ENCODE measurements at regions not wholly inside any gene's neighbourhood (a gene's known extent, or its start where the extent isn't known, plus 50 kb on each side); places are given as distances from the start of the nearest gene placed in this dataset.

DNA sequence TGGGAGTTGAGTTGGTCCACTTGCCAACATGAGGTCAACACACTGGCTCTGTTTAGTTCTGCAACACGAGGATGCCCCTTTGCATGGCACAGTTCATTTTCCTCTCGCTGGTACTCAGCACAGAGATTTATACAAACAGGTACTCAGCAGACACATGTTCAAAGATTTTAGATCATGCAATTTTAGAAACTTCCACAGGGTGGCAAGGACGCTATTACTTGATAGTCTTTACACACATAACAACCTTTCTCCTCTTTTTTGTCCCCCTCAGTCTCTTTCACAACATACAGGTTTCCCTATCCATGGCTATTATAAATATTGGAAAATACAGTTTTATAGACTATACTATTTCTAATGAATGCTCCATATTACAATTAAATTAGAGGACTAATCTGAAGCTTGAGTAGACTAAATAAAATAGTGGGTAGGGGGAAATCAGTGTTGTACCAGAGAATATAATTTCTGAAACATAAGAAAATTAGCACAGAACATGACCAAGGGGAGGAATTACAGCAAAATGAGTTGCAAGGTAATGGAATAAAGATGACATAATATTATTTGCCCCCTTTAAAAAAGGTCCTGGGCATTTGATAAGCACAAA lies 331.8 kb upstream of the BTBD3 start:
- no peaks in the 10 kb centered on the region for H3K79me2 ChIP-seq (ENCODE audit: low read length)
- H3K9ac ChIP-seq (ENCODE audit: low read length), result no peak overlapping the region
- no peaks in the 10 kb centered on the region for H3K9me3 ChIP-seq (replicated peaks; ENCODE audit: insufficient read depth, low read length)
- H3F3A ChIP-seq (ENCODE audit: insufficient read depth, low read length), result no peaks in the 10 kb centered on the region
- no peaks in the 10 kb centered on the region for H3K4me1 ChIP-seq (ENCODE audit: low read length)
- no peaks in the 10 kb centered on the region for H3K27me3 ChIP-seq (replicated peaks; ENCODE audit: insufficient read depth, low read length)
- H4K20me1 ChIP-seq (ENCODE audit: insufficient read depth, low read length), result no peaks in the 10 kb centered on the region
- H3K36me3 ChIP-seq (replicated peaks; ENCODE audit: insufficient read depth, low read length), result no peaks in the 10 kb centered on the region
- no peak overlapping the region for H3K4me2 ChIP-seq (ENCODE audit: low read depth, low read length)
- H3K9me2 ChIP-seq (replicated peaks; ENCODE audit: insufficient read depth, low read length), result no peaks in the 10 kb centered on the region
- H2AFZ ChIP-seq (ENCODE audit: low read length), result no peak overlapping the region
- H3K4me3 ChIP-seq (ENCODE audit: low read length), result no peak overlapping the region
- DNase-seq, result no peak
- TF ChIP-seq, protein P1, sequence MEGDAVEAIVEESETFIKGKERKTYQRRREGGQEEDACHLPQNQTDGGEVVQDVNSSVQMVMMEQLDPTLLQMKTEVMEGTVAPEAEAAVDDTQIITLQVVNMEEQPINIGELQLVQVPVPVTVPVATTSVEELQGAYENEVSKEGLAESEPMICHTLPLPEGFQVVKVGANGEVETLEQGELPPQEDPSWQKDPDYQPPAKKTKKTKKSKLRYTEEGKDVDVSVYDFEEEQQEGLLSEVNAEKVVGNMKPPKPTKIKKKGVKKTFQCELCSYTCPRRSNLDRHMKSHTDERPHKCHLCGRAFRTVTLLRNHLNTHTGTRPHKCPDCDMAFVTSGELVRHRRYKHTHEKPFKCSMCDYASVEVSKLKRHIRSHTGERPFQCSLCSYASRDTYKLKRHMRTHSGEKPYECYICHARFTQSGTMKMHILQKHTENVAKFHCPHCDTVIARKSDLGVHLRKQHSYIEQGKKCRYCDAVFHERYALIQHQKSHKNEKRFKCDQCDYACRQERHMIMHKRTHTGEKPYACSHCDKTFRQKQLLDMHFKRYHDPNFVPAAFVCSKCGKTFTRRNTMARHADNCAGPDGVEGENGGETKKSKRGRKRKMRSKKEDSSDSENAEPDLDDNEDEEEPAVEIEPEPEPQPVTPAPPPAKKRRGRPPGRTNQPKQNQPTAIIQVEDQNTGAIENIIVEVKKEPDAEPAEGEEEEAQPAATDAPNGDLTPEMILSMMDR (IDR thresholded peaks at IDR 0.05; ENCODE audit: low read length), result peak; percentile 27; the same call in 1 of the 2 replicates
- no peak for TF ChIP-seq EZH2 (optimal IDR thresholded peaks at IDR 0.05; ENCODE audit: low read depth, low read length)
- H3K27ac ChIP-seq (ENCODE audit: low read length), result no peak overlapping the region

DNA sequence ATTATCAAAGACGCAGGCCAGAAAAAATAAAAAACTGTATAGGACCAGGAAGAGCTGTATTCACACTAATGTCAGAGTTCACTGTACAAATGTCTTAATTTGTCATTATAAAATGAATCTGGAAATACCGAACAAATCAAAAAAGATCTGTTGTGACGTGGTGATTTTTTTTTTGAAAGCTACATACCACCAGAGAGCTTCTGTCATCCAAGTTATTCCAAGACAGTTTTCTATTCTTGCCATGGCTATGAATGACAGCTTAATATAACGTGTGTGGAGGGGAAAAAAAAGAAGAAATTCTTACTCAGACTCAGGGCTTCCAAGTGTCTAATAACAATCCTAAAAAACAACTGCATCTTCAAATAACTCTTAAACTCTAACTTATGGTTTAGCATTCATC lies 328.8 kb upstream of the BTBD3 start:
- Histone ChIP-seq H3K79me2 (ENCODE audit: low read length) (no peaks in the 10 kb centered on the region), H3K4me1 (ENCODE audit: low read length) (no peaks in the 10 kb centered on the region), H4K20me1 (ENCODE audit: insufficient read depth, low read length) (no peaks in the 10 kb centered on the region), H3K27me3 (replicated peaks; ENCODE audit: insufficient read depth, low read length) (no peaks in the 10 kb centered on the region), H3F3A (ENCODE audit: insufficient read depth, low read length) (no peaks in the 10 kb centered on the region), H3K9me3 (replicated peaks; ENCODE audit: insufficient read depth, low read length) (no peaks in the 10 kb centered on the region), H2AFZ (ENCODE audit: low read length) (no peak overlapping the region), H3K36me3 (replicated peaks; ENCODE audit: insufficient read depth, low read length) (no peaks in the 10 kb centered on the region), H3K4me2 (ENCODE audit: low read depth, low read length) (no peak overlapping the region), H3K9me2 (replicated peaks; ENCODE audit: insufficient read depth, low read length) (no peaks in the 10 kb centered on the region), H3K9ac (ENCODE audit: low read length) (no peak overlapping the region), H3K4me3 (ENCODE audit: low read length) (no peak overlapping the region), H3K27ac (ENCODE audit: low read length) (no peak overlapping the region)
- no peak for DNase-seq
- no peak for TF ChIP-seq EZH2phosphoT487 (IDR thresholded peaks at IDR 0.05; ENCODE audit: low read length)
- TF ChIP-seq EZH2 (optimal IDR thresholded peaks at IDR 0.05; ENCODE audit: low read depth, low read length), result no peak
- TF ChIP-seq, protein P1 (IDR thresholded peaks at IDR 0.05; ENCODE audit: low read length), result no peak

DNA sequence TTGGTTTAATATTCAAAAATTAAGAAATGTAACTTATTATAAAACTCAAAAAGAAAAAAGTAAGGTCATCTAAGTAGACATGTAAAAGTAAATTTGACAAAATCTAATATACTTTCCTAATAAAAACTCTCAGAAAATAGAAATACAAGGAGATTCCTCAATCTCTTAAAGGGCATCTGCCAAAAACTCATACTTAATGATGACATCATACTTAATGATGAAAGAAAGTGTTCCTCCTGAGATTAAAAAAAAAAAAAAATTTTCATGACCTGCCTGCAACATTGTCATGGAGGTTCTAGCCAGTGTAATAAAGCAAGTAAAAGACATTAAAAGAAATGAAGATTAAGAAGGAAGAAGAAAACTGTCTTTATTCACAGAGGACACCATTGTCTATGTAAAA lies 325.7 kb upstream of the BTBD3 start:
- H3F3A ChIP-seq (ENCODE audit: insufficient read depth, low read length), result no peaks in the 10 kb centered on the region
- no peak overlapping the region for H3K9ac ChIP-seq (ENCODE audit: low read length)
- no peaks in the 10 kb centered on the region for H3K9me2 ChIP-seq (replicated peaks; ENCODE audit: insufficient read depth, low read length)
- H3K79me2 ChIP-seq (ENCODE audit: low read length), result no peaks in the 10 kb centered on the region
- H3K4me2 ChIP-seq (ENCODE audit: low read depth, low read length), result no peak overlapping the region
- TF ChIP-seq EZH2phosphoT487 (IDR thresholded peaks at IDR 0.05; ENCODE audit: low read length) (no peak), EZH2 (optimal IDR thresholded peaks at IDR 0.05; ENCODE audit: low read depth, low read length) (no peak)
- TF ChIP-seq, protein P1 (IDR thresholded peaks at IDR 0.05; ENCODE audit: low read length), result no peak
- H3K4me3 ChIP-seq (ENCODE audit: low read length), result no peak overlapping the region
- DNase-seq, result no peak
- no peaks in the 10 kb centered on the region for H3K9me3 ChIP-seq (replicated peaks; ENCODE audit: insufficient read depth, low read length)
- H3K4me1 ChIP-seq (ENCODE audit: low read length), result no peaks in the 10 kb centered on the region
- H3K27ac ChIP-seq (ENCODE audit: low read length), result no peak overlapping the region
- H2AFZ ChIP-seq (ENCODE audit: low read length), result no peak overlapping the region
- no peaks in the 10 kb centered on the region for H3K36me3 ChIP-seq (replicated peaks; ENCODE audit: insufficient read depth, low read length)
- H4K20me1 ChIP-seq (ENCODE audit: insufficient read depth, low read length), result no peaks in the 10 kb centered on the region
- H3K27me3 ChIP-seq (replicated peaks; ENCODE audit: insufficient read depth, low read length), result no peaks in the 10 kb centered on the region
